ENCODE measurements at regions not wholly inside any gene's neighbourhood (a gene's known extent, or its start where the extent isn't known, plus 50 kb on each side); places are given as distances from the start of the nearest gene placed in this dataset.

- TF ChIP-seq CTCF (IDR thresholded peaks at IDR 0.05) (no peak), POLR2A (IDR thresholded peaks at IDR 0.05) (no peak), POLR2AphosphoS5 (IDR thresholded peaks at IDR 0.05) (no peak)
These were observed 372.6 kb upstream of the PRR16 start for GRCh38 chr5:120091376-120091948.
